GM12864 (cell line): ENCODE measurements at regions not wholly inside any gene's neighbourhood (a gene's known extent, or its start where the extent isn't known, plus 50 kb on each side); places are given as distances from the start of the nearest gene placed in this dataset.
"Not testable (repeated sequence)": the region's sequence is repeated elsewhere in the genome, so short reads cannot be mapped to it uniquely, and the experiment has no call there.

Experiments
- DNase-seq: peaks from one replicate; pipeline ENCODE4 v3.0.0-alpha.2; 2011; ENCODE audit warnings: low read depth
- H3K4me3 ChIP-seq: 2 replicates; pipeline ENCODE4 v1.5.1; 2011; ENCODE audit warnings: mild to moderate bottlenecking, low read depth, low read length, control low read depth
- CTCF ChIP-seq: IDR thresholded peaks from 2 replicates; pipeline ENCODE4 v1.5.1; 2011; ENCODE audit warnings: low read depth, mild to moderate bottlenecking, moderate library complexity, low read length, control low read depth, inconsistent platforms; ENCODE audit errors: missing control alignments

GRCh38 chr10:130971123-130971435 is 340.4 kb downstream of the TCERG1L start:
- H3K4me3 ChIP-seq = no peak overlapping the region
- no peak for DNase-seq
- no peak for TF ChIP-seq CTCF

GRCh38 chr10:130973127-130973839 is 338.2 kb downstream of the TCERG1L start:
- no peak overlapping the region for H3K4me3 ChIP-seq
- no peak for DNase-seq
- no peak for TF ChIP-seq CTCF

- no peak for TF ChIP-seq CTCF
- no peak overlapping the region for H3K4me3 ChIP-seq
- DNase-seq = no peak
These were observed 337.4 kb downstream of the TCERG1L start for GRCh38 chr10:130974166-130974565.

- DNase-seq = not testable (repeated sequence)
These were observed 336.2 kb downstream of the TCERG1L start for GRCh38 chr10:130975351-130975750.

GRCh38 chr10:130982802-130983201 is 328.7 kb downstream of the TCERG1L start:
- DNase-seq = no peak
- TF ChIP-seq CTCF = no peak
- H3K4me3 ChIP-seq = no peak overlapping the region

More at GRCh38 chr10:130975351-130975750, 336.2 kb downstream of the TCERG1L start:
- not testable (repeated sequence) for H3K4me3 ChIP-seq

GRCh38 chr10:130983749-130984148 is 327.8 kb downstream of the TCERG1L start:
- H3K4me3 ChIP-seq = no peak overlapping the region
- DNase-seq = no peak
- no peak for TF ChIP-seq CTCF

GRCh38 chr10:130984686-130985085 is 326.8 kb downstream of the TCERG1L start:
- H3K4me3 ChIP-seq = no peak overlapping the region
- no peak for TF ChIP-seq CTCF
- no peak for DNase-seq
